H9 (cell line): ENCODE measurements at regions not wholly inside any gene's neighbourhood (a gene's known extent, or its start where the extent isn't known, plus 50 kb on each side); places are given as distances from the start of the nearest gene placed in this dataset.

Experiments
- DNase-seq: peaks from one replicate; pipeline ENCODE4 v3.0.0-alpha.2; 2017
- H2AFZ ChIP-seq: one replicate; pipeline ENCODE4 v1.6.1; 2013; ENCODE audit warnings: mild to moderate bottlenecking, low read length, control low read depth, moderate library complexity
- H2AK5ac ChIP-seq: 2 replicates; pipeline ENCODE4 v1.6.1; 2013; ENCODE audit warnings: low read length, control low read depth, mixed read lengths; ENCODE audit not compliant: insufficient read length
- H2BK120ac ChIP-seq: one replicate; pipeline ENCODE4 v1.6.1; 2013; ENCODE audit warnings: low read depth, mild to moderate bottlenecking, low read length, control low read depth, inconsistent platforms; ENCODE audit not compliant: poor library complexity, severe bottlenecking
- H2BK12ac ChIP-seq: 2 replicates; pipeline ENCODE4 v1.6.1; 2013; ENCODE audit warnings: low read length, control low read depth, mixed read lengths, low read depth; ENCODE audit not compliant: insufficient read length
- H2BK15ac ChIP-seq: 2 replicates; pipeline ENCODE4 v1.6.1; 2013; ENCODE audit warnings: low read depth, low read length, control low read depth
- H2BK20ac ChIP-seq: one replicate; pipeline ENCODE4 v1.6.1; 2013; ENCODE audit warnings: low read depth, mild to moderate bottlenecking, low read length, control low read depth, inconsistent platforms; ENCODE audit not compliant: poor library complexity, severe bottlenecking
- H2BK5ac ChIP-seq: 2 replicates; pipeline ENCODE4 v1.6.1; 2013; ENCODE audit warnings: low read length, control low read depth, mixed read lengths; ENCODE audit not compliant: insufficient read length
- H3K14ac ChIP-seq: 2 replicates; pipeline ENCODE4 v1.6.1; 2013; ENCODE audit warnings: low read length, control low read depth; ENCODE audit not compliant: insufficient read depth
- H3K18ac ChIP-seq: 2 replicates; pipeline ENCODE4 v1.6.1; 2013; ENCODE audit warnings: low read depth, mild to moderate bottlenecking, mixed read lengths, low read length, control low read depth; ENCODE audit not compliant: insufficient read length
- H3K23ac ChIP-seq: 2 replicates; pipeline ENCODE4 v1.6.1; 2013; ENCODE audit warnings: low read length, control low read depth, mixed read lengths, low read depth; ENCODE audit not compliant: insufficient read length
- H3K23me2 ChIP-seq: 2 replicates; pipeline ENCODE4 v1.6.1; 2013; ENCODE audit warnings: low read depth, mild to moderate bottlenecking, mixed read lengths, low read length, control low read depth; ENCODE audit not compliant: insufficient read length, poor library complexity, severe bottlenecking
- H3K27ac ChIP-seq: 2 replicates; pipeline ENCODE4 v1.5.1; 2013; ENCODE audit warnings: low read length, control low read depth, mixed read lengths, low read depth; ENCODE audit not compliant: insufficient read length
- H3K27me3 ChIP-seq: 2 replicates; pipeline ENCODE4 v1.6.1; 2013; ENCODE audit warnings: low read length, control low read depth, inconsistent platforms; ENCODE audit not compliant: insufficient read depth
- H3K4ac ChIP-seq: 2 replicates; pipeline ENCODE4 v1.6.1; 2013; ENCODE audit warnings: low read depth, mild to moderate bottlenecking, control low read depth, inconsistent platforms, low read length, moderate library complexity
- H3K4me1 ChIP-seq: 2 replicates; pipeline ENCODE4 v1.6.1; 2013; ENCODE audit warnings: low read length, control low read depth, inconsistent platforms; ENCODE audit not compliant: insufficient read depth
- H3K4me2 ChIP-seq: 2 replicates; pipeline ENCODE4 v1.6.1; 2013; ENCODE audit warnings: low read length, control low read depth, mixed read lengths; ENCODE audit not compliant: insufficient read length, insufficient read depth
- H3K56ac ChIP-seq: 2 replicates; pipeline ENCODE4 v1.6.1; 2013; ENCODE audit warnings: low read depth, mild to moderate bottlenecking, mixed read lengths, low read length, control low read depth; ENCODE audit not compliant: insufficient read length
- H3K79me1 ChIP-seq: 2 replicates; pipeline ENCODE4 v1.6.1; 2013; ENCODE audit warnings: low read depth, mild to moderate bottlenecking, moderate library complexity, low read length, control low read depth, inconsistent platforms; ENCODE audit not compliant: insufficient read depth, poor library complexity, severe bottlenecking
- H3K79me2 ChIP-seq: 2 replicates; pipeline ENCODE4 v1.6.1; 2013; ENCODE audit warnings: low read length, control low read depth, inconsistent platforms; ENCODE audit not compliant: insufficient read depth
- H3K9ac ChIP-seq: 2 replicates; pipeline ENCODE4 v1.6.1; 2013; ENCODE audit warnings: low read length, control low read depth, mixed read lengths; ENCODE audit not compliant: insufficient read length; ENCODE audit errors: extremely low read depth
- H3K9me3 ChIP-seq: one replicate; pipeline ENCODE4 v1.6.1; 2013; ENCODE audit warnings: low read depth, low read length, inconsistent platforms; ENCODE audit not compliant: control insufficient read depth
- H3T11ph ChIP-seq: one replicate; pipeline ENCODE4 v1.6.1; 2013; ENCODE audit warnings: mild to moderate bottlenecking, low read length, control low read depth, inconsistent platforms
- H4K20me1 ChIP-seq: one replicate; pipeline ENCODE4 v1.6.1; 2013; ENCODE audit not compliant: control insufficient read depth, insufficient read length, insufficient read depth
- H4K5ac ChIP-seq: 2 replicates; pipeline ENCODE4 v1.6.1; 2013; ENCODE audit warnings: low read depth, mild to moderate bottlenecking, mixed read lengths, low read length, control low read depth; ENCODE audit not compliant: insufficient read length
- H4K8ac ChIP-seq: replicated peaks from 2 replicates; pipeline ENCODE4 v1.6.1; 2013; ENCODE audit warnings: low read length, control low read depth, mixed read lengths, low read depth; ENCODE audit not compliant: insufficient read length
- H4K91ac ChIP-seq: 2 replicates; pipeline ENCODE4 v1.6.1; 2013; ENCODE audit warnings: low read depth, mild to moderate bottlenecking, moderate library complexity, mixed read lengths, low read length, control low read depth; ENCODE audit not compliant: insufficient read length
- H3K27ac Mint-ChIP-seq, 3 experiments: 2 replicates in 2 of 3; 3 replicates in 1 of 3; pipeline ENCODE4 v1.8.0; 2020 to 2021; ENCODE audit warnings: mixed read lengths in 3 of 3, mild to moderate bottlenecking in 1 of 3, moderate library complexity in 1 of 3
- H3K27me3 Mint-ChIP-seq: 2 replicates; pipeline ENCODE4 v1.8.0; 2021; ENCODE audit warnings: low read depth, mild to moderate bottlenecking, moderate library complexity, mixed read lengths
- H3K36me3 Mint-ChIP-seq, 3 experiments: 2 replicates in 2 of 3; 3 replicates in 1 of 3; pipeline ENCODE4 v1.8.0; 2020 to 2021; ENCODE audit warnings: low read depth in 3 of 3, mixed read lengths in 3 of 3; ENCODE audit not compliant: insufficient read depth in 1 of 3
- H3K4me1 Mint-ChIP-seq, 2 experiments: 2 replicates each; pipeline ENCODE4 v1.8.0; 2020; ENCODE audit warnings: mixed read lengths in 2 of 2
- H3K4me3 Mint-ChIP-seq, 2 experiments: 2 replicates in 1 of 2; 3 replicates in 1 of 2; pipeline ENCODE4 v1.8.0; 2020 to 2021; ENCODE audit warnings: mild to moderate bottlenecking in 2 of 2, mixed read lengths in 2 of 2, moderate library complexity in 1 of 2
- H3K9me3 Mint-ChIP-seq, 2 experiments: 2 replicates in 1 of 2; 3 replicates in 1 of 2; pipeline ENCODE4 v1.8.0; 2020; ENCODE audit warnings: mild to moderate bottlenecking in 2 of 2, mixed read lengths in 2 of 2, moderate library complexity in 1 of 2
- WGBS: extraction: QIAGEN DNeasy Blood & Tissue Kit; methylation state at CpG from one replicate; pipeline ENCODE4 v1.1.7; 2013; ENCODE audit warnings: missing lambda C conversion rate, low lambda C conversion rate, mixed read lengths; ENCODE audit not compliant: insufficient read length; ENCODE audit errors: extremely low coverage; 5-methylcytosine and 5-hydroxymethylcytosine counted together
- TF ChIP-seq, protein P1 (sequence below): fragments of 200-600 bp; sonication (generic); conservative IDR thresholded peaks from 3 replicates; pipeline ENCODE4 v1.8.0; 2021; ENCODE audit warnings: antibody characterized with exemption, mild to moderate bottlenecking

DNA sequence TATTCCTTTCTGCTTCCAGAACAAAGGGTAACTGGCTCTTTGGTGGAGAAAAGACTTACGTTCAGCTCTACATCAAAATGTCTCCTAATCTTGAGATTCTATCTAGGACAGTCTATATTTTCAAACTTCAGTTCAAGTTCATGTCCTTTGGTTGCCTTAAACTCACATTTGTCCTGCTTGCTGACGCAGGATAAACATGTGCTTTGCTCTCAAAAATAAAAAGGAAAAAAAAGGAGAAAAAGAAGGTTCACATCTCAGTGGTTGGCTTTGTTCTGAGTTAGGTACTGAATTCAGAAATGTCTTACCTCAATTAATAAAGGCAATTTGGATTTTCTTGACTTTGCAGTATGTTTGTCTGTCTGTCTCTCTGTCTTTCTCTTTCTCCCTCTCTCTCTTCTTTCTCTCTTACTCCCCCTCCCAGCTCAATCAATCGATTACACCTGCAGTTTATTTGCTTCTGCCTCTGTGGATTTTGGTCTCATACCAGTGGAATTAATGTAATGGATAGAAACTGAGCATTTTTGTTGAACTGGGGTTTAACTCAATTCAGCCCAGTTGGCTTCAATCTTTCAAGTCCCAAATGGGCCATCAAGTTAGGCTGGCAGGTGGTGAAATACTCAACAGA lies 72.2 kb upstream of the ADRB1 start:
- no CpG with 5 or more reads among the region's 3 CpGs for WGBS
- Histone ChIP-seq H2BK20ac (no peak overlapping the region), H3K14ac (no peak overlapping the region)

More for the DNA sequence above, 72.2 kb upstream of the ADRB1 start:
- Histone ChIP-seq H2BK5ac (no peak overlapping the region), H2AK5ac (no peak overlapping the region), H3K4me1 (no peaks in the 10 kb centered on the region), H2BK120ac (no peak overlapping the region), H2AFZ (no peak overlapping the region), H2BK15ac (no peak overlapping the region), H3K79me1 (no peaks in the 10 kb centered on the region), H3K79me2 (no peaks in the 10 kb centered on the region), H3K9ac (no peak overlapping the region), H3K23ac (no peak overlapping the region), H4K5ac (no peak overlapping the region), H4K91ac (no peak overlapping the region), H4K20me1 (no peaks in the 10 kb centered on the region), H3K27ac (no peak overlapping the region), H3K4ac (no peak overlapping the region), H4K8ac (no peak overlapping the region), H2BK12ac (no peak overlapping the region), H3K56ac (no peak overlapping the region), H3K9me3 (no peaks in the 10 kb centered on the region), H3T11ph (no peak overlapping the region), H3K18ac (no peak overlapping the region), H3K23me2 (no peaks in the 10 kb centered on the region), H3K27me3 (no peaks in the 10 kb centered on the region), H3K4me2 (no peak overlapping the region)
- peaks cover 12 to 16% of the 10 kb centered on the region in 2 experiments for H3K9me3 Mint-ChIP-seq
- TF ChIP-seq, protein P1, sequence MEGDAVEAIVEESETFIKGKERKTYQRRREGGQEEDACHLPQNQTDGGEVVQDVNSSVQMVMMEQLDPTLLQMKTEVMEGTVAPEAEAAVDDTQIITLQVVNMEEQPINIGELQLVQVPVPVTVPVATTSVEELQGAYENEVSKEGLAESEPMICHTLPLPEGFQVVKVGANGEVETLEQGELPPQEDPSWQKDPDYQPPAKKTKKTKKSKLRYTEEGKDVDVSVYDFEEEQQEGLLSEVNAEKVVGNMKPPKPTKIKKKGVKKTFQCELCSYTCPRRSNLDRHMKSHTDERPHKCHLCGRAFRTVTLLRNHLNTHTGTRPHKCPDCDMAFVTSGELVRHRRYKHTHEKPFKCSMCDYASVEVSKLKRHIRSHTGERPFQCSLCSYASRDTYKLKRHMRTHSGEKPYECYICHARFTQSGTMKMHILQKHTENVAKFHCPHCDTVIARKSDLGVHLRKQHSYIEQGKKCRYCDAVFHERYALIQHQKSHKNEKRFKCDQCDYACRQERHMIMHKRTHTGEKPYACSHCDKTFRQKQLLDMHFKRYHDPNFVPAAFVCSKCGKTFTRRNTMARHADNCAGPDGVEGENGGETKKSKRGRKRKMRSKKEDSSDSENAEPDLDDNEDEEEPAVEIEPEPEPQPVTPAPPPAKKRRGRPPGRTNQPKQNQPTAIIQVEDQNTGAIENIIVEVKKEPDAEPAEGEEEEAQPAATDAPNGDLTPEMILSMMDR = no peak
- H3K27ac Mint-ChIP-seq = no peak overlapping the region
- no peak for DNase-seq
- H3K4me1 Mint-ChIP-seq = peaks cover 6 to 12% of the 10 kb centered on the region in 2 experiments; a peak in 2 of 4 replicates
- peaks cover 3 to 25% (median 9%) of the 10 kb centered on the region in 3 experiments for H3K36me3 Mint-ChIP-seq
- H3K27me3 Mint-ChIP-seq = peaks cover under 1% of the 10 kb centered on the region
- no peak overlapping the region for H3K4me3 Mint-ChIP-seq
